Panc1 (cell line): ENCODE measurements at regions not wholly inside any gene's neighbourhood (a gene's known extent, or its start where the extent isn't known, plus 50 kb on each side); places are given as distances from the start of the nearest gene placed in this dataset.

ENCODE experiments used
- ATAC-seq: fragments of 200-7000 bp; cut with Tn5 transposase; 2 replicates; pipeline ENCODE4 v1.9.1; 2020; ENCODE audit warnings: mild to moderate bottlenecking, moderate library complexity
- BruUV-seq: library from RNA; stranded (reverse); fragments of 400-500 nt; replicated peaks from 2 replicates; lab custom pipeline; 2021; lab: Mats Ljungman, UMichigan
- CTCF ChIA-PET: fragments of 300-600 bp; sonication (Branson Sonifier 250); formaldehyde crosslinking; loops from one replicate; lab custom pipeline; 2022; ENCODE audit warnings: antibody characterized with exemption; lab: Charles Lee
- POLR2A ChIA-PET: fragments of 300-600 bp; sonication (Branson Sonifier 250); formaldehyde crosslinking; loops from one replicate; lab custom pipeline; 2022; ENCODE audit warnings: antibody characterized with exemption; lab: Charles Lee
- DNase-seq: peaks from one replicate; pipeline ENCODE4 v3.0.0-alpha.2; 2010; ENCODE audit warnings: low read depth, low spot score
- H3K27ac ChIP-seq: 2 replicates; pipeline ENCODE4 v1.5.1; 2011; ENCODE audit warnings: mild to moderate bottlenecking, low read length, inconsistent platforms
- H3K27me3 ChIP-seq: fragments of 200-500 bp; sonication (Bioruptor generic); 2 replicates; pipeline ENCODE4 v1.6.0; 2014; ENCODE audit warnings: low read length, inconsistent platforms; ENCODE audit not compliant: control insufficient read depth, insufficient read depth
- H3K36me3 ChIP-seq: fragments of 200-500 bp; sonication (Bioruptor generic); 2 replicates; pipeline ENCODE4 v1.5.1; 2014; ENCODE audit warnings: inconsistent platforms, mild to moderate bottlenecking, low read length, moderate library complexity; ENCODE audit not compliant: control insufficient read depth, insufficient read depth
- H3K4me1 ChIP-seq: 2 replicates; pipeline ENCODE4 v1.5.1; 2011; ENCODE audit warnings: inconsistent platforms, mild to moderate bottlenecking, low read length, moderate library complexity; ENCODE audit not compliant: control insufficient read depth, insufficient read depth
- H3K4me3 ChIP-seq, 2 experiments: 2 replicates each; pipeline ENCODE4 v1.5.1; 2011 to 2012; ENCODE audit warnings: low read depth in 2 of 2, low read length in 2 of 2, mild to moderate bottlenecking in 2 of 2, inconsistent platforms in 1 of 2, moderate library complexity in 1 of 2
- H3K9me3 ChIP-seq: fragments of 200-500 bp; sonication (Bioruptor generic); 2 replicates; pipeline ENCODE4 v1.5.1; 2014; ENCODE audit warnings: low read depth, mild to moderate bottlenecking, inconsistent platforms, low read length, moderate library complexity; ENCODE audit not compliant: control insufficient read depth, insufficient read depth
- POLR2AphosphoS5 ChIP-seq: IDR thresholded peaks from 2 replicates; pipeline ENCODE4 v1.6.1; 2012; ENCODE audit warnings: mild to moderate bottlenecking, low read depth, low read length, moderate library complexity
- SIN3A ChIP-seq: IDR thresholded peaks from 2 replicates; pipeline ENCODE4 v1.6.1; 2012; ENCODE audit warnings: low read depth, mild to moderate bottlenecking, low read length, moderate library complexity, borderline replicate concordance; ENCODE audit not compliant: insufficient read depth
- TCF7L2 ChIP-seq: IDR thresholded peaks from 2 replicates; pipeline ENCODE4 v1.6.1; 2011; ENCODE audit warnings: mild to moderate bottlenecking, low read depth, low read length, inconsistent platforms
- in situ Hi-C: cut with HindIII; loops from 2 replicates; pipeline ENCODE4 v1.10.0; 2016; ENCODE audit warnings: low sequenced_read_pairs, low pct_unique_long_range_greater_than_20kb
- intact Hi-C: fragments of 100-400 bp; cut with micrococcal nuclease; formaldehyde crosslinking; loops from one replicate; pipeline ENCODE4 v1.10.0; 2022; ENCODE audit not compliant: unreplicated experiment
- TF ChIP-seq, protein P1 (sequence below), 2 experiments: IDR thresholded peaks; 2 replicates each; pipeline ENCODE4 v1.6.1; 2011 to 2012; ENCODE audit warnings: low read depth in 2 of 2, control low read depth in 1 of 2, low read length in 1 of 2, mild to moderate bottlenecking in 1 of 2, moderate library complexity in 1 of 2; ENCODE audit not compliant: insufficient read depth in 1 of 2
- TF ChIP-seq, protein P2 (sequence below): fragments of 450-650 bp; IDR thresholded peaks from 2 replicates; pipeline ENCODE4 v1.5.1; 2017; ENCODE audit warnings: mild to moderate bottlenecking

DNA sequence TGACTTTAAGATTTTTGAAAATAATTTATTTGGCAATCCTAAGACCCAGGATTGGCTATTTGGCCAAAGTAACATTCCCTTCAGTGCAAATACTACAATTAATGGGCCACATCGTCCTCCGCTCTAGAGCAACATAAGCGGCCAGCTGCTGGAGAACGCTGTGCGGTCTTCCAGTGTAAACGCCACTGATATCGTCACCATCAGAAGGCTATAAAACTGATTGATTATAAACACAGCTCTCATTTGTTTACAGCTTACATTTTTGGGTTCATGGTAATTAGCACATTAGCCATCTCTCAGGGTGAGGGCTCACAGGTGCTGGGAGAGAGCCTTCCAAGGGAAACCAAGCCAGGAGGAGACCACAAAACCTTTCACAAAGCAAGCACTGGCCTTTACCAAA lies 130.1 kb upstream of the BMP4 start:
- Histone ChIP-seq H3K4me1 (no peaks in the 10 kb centered on the region), H3K9me3 (no peaks in the 10 kb centered on the region), H3K36me3 (no peaks in the 10 kb centered on the region), H3K4me3 (no peak overlapping the region), H3K27ac (no peak overlapping the region), H3K27me3 (no peaks in the 10 kb centered on the region)
- CTCF ChIA-PET = no interaction called here
- in situ Hi-C loops = no loop called here
- ATAC-seq (no peak), DNase-seq (no peak)
- no TSS peak for BruUV-seq
- POLR2A ChIA-PET = no interaction called here
- TF ChIP-seq POLR2AphosphoS5 (no peak), SIN3A (no peak), TCF7L2 (no peak)
- TF ChIP-seq, protein P1, sequence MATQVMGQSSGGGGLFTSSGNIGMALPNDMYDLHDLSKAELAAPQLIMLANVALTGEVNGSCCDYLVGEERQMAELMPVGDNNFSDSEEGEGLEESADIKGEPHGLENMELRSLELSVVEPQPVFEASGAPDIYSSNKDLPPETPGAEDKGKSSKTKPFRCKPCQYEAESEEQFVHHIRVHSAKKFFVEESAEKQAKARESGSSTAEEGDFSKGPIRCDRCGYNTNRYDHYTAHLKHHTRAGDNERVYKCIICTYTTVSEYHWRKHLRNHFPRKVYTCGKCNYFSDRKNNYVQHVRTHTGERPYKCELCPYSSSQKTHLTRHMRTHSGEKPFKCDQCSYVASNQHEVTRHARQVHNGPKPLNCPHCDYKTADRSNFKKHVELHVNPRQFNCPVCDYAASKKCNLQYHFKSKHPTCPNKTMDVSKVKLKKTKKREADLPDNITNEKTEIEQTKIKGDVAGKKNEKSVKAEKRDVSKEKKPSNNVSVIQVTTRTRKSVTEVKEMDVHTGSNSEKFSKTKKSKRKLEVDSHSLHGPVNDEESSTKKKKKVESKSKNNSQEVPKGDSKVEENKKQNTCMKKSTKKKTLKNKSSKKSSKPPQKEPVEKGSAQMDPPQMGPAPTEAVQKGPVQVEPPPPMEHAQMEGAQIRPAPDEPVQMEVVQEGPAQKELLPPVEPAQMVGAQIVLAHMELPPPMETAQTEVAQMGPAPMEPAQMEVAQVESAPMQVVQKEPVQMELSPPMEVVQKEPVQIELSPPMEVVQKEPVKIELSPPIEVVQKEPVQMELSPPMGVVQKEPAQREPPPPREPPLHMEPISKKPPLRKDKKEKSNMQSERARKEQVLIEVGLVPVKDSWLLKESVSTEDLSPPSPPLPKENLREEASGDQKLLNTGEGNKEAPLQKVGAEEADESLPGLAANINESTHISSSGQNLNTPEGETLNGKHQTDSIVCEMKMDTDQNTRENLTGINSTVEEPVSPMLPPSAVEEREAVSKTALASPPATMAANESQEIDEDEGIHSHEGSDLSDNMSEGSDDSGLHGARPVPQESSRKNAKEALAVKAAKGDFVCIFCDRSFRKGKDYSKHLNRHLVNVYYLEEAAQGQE (IDR thresholded peaks at IDR 0.05; ENCODE audit: insufficient read depth in 1 of 2, low read depth in 2 of 2, low read length in 1 of 2) = no peak
- TF ChIP-seq, protein P2, sequence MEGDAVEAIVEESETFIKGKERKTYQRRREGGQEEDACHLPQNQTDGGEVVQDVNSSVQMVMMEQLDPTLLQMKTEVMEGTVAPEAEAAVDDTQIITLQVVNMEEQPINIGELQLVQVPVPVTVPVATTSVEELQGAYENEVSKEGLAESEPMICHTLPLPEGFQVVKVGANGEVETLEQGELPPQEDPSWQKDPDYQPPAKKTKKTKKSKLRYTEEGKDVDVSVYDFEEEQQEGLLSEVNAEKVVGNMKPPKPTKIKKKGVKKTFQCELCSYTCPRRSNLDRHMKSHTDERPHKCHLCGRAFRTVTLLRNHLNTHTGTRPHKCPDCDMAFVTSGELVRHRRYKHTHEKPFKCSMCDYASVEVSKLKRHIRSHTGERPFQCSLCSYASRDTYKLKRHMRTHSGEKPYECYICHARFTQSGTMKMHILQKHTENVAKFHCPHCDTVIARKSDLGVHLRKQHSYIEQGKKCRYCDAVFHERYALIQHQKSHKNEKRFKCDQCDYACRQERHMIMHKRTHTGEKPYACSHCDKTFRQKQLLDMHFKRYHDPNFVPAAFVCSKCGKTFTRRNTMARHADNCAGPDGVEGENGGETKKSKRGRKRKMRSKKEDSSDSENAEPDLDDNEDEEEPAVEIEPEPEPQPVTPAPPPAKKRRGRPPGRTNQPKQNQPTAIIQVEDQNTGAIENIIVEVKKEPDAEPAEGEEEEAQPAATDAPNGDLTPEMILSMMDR = no peak
- intact Hi-C loops = no loop called here

DNA sequence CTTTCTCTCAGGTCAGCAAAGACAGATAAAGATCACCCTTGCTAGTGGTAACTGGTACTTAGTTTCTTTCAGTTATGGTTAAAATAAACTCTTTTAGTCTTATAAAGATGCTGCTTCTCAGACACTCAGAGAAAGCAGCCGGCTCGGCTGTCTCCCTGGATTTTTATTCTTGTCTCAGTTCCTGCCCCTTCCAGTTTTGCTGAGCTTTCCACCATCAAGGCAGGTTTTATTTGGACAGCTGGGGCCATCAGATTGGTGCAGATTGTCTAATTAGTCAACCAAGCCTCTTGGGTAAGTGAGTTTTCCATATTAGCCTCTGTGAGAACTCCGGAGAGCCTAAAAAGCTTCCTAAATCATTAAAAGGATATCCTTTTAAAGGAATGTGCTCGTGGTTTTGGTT lies 130.8 kb upstream of the BMP4 start:
- in situ Hi-C loops = no loop called here
- no peak overlapping the region for H3K4me3 ChIP-seq
- no peaks in the 10 kb centered on the region for H3K9me3 ChIP-seq
- no peak overlapping the region for H3K27ac ChIP-seq
- ChIA-PET POLR2A (no interaction called here), CTCF (no interaction called here)
- no peaks in the 10 kb centered on the region for H3K4me1 ChIP-seq
- intact Hi-C loops = no loop called here
- no TSS peak for BruUV-seq
- no peaks in the 10 kb centered on the region for H3K27me3 ChIP-seq
- TF ChIP-seq TCF7L2 = no peak
- TF ChIP-seq, protein P1 (IDR thresholded peaks at IDR 0.05; ENCODE audit: insufficient read depth in 1 of 2, low read depth in 2 of 2, low read length in 1 of 2) = no peak
- no peak for TF ChIP-seq SIN3A
- TF ChIP-seq, protein P2 = no peak
- TF ChIP-seq POLR2AphosphoS5 = no peak
- ATAC-seq = no peak
- DNase-seq = no peak
- no peaks in the 10 kb centered on the region for H3K36me3 ChIP-seq
